ENCODE measurements at regions not wholly inside any gene's neighbourhood (a gene's known extent, or its start where the extent isn't known, plus 50 kb on each side); places are given as distances from the start of the nearest gene placed in this dataset.

DNA sequence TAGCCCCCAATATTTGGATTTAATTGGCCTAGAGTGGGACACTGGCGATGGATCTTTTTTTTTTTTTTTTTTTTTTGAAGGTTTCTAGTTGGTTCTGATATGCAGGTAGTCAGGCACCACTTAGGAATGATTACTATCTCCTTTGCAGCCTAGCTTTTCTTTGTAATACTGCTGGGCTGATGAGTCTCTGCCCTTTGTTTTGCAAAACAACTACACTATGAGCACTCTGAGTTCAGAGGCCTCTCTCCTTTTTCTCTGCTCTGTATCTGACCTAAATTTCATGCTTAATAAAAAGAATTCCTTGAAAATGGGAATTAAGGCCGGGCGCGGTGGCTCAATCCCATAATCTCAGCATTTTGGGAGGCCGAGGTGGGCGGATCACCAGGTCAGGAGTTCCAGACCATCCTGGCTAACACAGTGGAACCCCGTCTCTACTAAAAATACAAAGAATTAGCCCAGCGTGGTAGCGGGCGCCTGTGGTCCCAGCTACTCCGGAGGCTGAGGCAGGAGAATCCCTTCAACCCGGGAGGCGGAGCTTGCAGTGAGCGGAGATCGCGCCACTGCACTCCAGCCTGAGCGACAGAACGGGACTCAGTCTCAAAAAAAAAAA lies 1312.3 kb downstream of the FAM181B start:
- DNase-seq (ENCODE audit: low spot score) = no peak

DNA sequence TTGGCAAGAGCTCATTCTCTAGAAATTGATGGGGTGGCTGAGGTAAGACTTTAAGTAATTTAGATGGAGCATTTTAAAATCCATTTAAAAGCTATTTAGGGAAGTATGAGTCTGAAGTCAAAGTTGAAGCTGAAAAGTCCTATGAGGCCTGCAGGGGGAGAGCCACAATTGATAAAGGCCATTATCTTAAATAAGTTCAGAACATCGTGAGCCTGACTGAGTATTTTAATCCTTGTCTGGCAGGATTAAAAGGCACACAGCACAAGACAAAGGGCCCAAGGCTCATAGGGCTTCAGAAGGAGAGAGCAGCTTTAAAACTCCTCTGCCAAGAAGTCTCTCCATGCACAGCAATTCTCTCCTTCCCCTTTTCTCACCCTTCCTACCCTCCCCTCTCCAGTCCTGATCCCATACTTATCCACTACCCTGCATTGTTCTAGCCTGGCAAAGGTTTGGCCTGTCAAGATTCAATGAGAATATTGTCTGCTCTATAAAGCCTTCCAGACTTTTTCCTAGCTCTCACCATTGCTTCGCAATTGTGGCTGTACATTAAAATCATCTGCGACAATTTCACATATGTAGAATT lies 1312.9 kb downstream of the FAM181B start:
- DNase-seq (ENCODE audit: low spot score) = no peak

DNA sequence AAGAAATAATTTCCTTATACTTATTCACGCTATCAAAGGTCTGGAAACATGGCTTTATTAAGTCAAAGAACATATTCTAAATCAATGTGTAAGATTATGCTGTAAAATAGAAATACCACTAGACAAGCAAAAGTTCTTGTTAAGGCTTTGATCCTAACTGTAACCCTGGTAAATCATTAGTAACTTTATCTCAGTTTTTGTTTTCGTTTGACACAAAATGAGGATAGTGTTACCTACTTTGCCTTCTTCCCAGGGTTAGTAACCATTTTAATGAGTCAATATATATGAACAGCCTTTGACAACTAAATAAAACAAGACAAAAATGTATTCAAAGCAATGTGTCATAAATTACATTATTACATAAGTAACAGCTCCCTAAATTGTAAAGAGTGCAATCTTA lies 1336.3 kb downstream of the FAM181B start:
- no peak for DNase-seq (ENCODE audit: low spot score)

DNA sequence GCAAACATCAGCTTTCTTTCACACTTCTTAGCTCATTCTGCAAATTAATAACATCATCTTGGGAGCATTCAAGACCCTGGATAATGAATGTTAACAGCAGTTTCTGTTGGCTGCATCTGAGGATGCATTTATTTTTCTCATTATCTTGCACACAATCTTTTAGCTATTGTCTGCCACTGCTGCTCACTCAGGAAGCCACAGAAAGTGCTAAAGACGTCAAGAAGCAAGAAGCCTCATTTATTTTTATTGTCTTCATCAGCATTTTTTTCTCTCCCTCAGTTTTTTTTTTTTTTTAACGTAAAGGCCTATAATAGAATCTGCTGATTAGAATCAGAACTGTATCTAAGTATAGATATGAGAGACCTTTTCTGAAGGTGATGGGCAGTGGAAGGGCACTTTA lies 1339.4 kb downstream of the FAM181B start:
- no peak for DNase-seq (ENCODE audit: low spot score)

DNA sequence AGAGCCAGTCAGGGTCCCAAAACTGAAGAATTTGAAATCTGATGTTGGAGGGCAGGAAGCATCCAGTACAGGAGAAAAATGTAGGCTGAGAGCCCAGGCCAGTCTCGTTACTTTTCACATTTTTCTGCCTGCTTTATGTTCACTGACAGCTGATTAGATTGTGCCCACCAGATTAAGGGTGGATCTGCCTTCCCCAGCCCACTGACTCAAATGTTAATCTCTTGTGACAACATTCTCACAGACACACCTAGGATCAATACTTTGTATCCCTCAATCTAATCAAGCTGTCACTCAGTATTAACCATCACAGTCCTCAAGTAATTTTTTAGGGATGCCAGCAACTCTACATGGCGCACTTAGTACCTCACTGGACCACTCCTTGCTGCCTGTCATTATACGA lies 1345.3 kb downstream of the FAM181B start:
- DNase-seq (ENCODE audit: low spot score) = no peak

DNA sequence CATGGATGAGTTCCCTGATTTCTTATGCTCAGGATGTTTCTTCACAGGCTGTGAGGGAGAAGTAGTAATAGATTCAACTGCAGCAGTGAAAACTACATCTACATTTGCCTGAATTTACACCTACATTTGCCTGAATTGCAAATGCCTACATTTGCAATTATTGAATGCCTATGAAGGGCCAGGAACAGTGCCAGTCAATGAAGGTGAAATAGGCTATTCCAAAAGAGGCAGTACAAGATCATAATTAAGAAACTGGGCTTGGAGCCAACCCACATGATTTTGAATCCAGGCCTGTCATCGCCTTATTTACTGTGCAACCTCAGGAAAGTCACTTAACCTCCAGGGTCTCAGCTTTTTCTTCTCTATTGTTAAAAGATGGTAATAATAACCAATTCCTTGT lies 1353.3 kb downstream of the FAM181B start:
- DNase-seq (ENCODE audit: low spot score) = no peak

DNA sequence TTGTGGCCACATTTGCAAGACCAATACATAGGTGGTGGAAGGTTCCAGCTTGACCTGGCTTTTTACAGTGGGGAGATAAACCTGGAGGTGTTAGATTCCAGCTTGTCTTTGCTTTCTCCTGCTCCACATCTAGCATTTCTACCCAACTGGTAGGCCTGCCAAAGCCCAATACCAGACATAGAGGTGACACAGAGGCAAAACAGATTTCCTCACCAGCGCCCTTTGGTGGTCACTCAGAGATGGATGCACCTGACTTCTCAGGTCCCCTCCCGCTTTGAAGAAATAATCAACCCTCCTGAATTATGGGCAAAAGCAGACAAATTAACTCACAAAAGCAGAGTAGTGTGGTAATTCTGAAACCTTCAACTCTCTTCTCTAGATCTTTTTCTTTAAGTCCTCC lies 1356.2 kb downstream of the FAM181B start:
- DNase-seq (ENCODE audit: low spot score) = no peak

DNA sequence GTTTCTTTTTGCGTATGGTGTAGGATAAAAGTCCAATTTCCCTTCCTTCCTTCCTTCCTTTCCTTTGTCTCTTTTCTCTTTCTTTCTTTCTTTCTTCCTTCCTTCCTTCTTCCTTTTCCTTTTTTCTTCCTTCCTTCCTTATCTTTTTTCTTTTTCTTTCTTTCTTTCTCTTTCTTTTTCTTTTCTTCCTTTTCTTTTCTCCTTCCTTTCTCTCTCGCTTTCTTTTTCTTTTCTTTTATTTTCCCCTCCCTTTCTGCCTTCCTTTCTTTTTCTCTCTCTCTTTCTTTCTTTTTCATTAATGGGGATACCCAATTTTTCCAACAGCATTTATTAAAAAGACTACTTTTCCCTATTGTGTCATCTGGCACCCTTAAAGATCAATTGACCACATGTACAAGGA lies 1359.7 kb downstream of the FAM181B start:
- DNase-seq (ENCODE audit: low spot score) = no peak

DNA sequence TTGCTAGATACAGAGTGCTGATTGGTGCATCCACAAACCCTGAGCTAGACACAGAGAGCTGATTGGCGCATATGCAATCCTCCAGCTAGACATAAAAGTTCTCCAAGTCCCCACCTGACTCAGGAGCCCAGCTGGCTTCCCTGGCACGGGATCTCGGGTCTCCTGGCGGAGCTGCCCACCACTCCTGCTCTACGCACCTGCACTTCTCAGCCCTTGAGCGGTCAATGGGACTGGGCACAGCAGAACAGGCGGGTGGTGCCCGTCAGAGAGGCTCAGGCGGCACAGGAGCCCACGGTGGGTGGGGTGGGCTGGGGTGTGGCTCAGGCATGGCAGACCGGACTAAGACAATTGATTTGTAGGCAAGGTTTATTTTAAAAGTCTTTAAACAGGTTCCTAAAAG lies 1365.5 kb downstream of the FAM181B start:
- no peak for DNase-seq (ENCODE audit: low spot score)

DNA sequence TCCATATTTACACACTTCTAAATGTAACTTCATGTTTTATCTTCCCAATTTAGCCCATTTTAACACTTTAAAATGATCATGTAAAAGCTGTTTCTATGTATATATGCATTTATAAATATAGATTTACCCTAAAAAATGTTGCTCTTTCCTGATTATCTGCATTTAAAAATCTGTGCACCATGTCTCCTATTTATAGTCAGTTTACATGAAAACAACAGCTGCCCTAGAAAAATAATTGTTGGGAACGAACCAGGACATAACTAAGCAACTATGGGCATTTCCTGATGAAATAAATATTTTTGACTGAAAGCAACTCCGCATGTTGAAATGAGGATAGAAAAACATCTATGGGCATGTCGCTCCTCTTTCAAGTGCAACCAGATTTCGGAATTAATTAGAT lies 1368.2 kb downstream of the FAM181B start:
- DNase-seq (ENCODE audit: low spot score) = no peak

DNA sequence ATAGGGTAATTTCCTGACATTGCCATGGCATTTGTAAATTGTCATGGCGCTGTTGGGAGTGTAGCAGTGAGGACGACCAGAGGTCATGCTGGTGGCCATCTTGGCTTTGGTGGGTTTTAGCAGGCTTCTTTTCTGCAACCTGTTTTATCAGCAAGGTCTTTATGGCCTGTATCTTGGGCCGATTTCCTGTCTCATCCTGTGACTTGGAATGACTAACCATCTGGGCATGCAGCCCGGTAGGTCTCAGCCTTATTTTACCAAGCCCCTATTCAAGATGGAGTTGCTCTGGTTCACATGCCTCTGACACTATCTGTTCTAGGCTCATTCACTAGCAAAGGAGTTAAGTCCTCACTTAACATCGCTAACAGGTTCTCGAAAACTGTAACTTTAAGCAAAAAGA lies 1374.2 kb downstream of the FAM181B start:
- DNase-seq (ENCODE audit: low spot score) = no peak

DNA sequence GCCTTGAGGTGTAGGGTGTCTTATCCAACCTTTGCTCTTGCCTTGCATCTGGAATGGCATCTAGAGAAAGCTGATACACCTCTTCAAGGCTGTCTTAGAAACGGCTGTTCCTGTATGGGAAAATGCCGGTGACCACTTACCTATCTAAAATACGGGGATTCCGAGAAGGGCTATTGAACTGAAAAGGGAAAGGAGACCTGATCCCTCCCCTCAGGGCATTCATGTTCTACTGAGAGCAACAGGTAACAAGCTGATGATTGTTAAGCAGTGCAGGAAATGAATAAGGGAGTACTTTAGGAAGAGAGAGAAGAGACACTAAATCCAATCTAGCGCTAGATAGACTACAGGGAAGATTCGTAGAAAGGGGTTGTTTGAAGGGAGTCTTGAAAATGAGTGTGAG lies 1388.1 kb downstream of the FAM181B start:
- DNase-seq (ENCODE audit: low spot score) = no peak

DNA sequence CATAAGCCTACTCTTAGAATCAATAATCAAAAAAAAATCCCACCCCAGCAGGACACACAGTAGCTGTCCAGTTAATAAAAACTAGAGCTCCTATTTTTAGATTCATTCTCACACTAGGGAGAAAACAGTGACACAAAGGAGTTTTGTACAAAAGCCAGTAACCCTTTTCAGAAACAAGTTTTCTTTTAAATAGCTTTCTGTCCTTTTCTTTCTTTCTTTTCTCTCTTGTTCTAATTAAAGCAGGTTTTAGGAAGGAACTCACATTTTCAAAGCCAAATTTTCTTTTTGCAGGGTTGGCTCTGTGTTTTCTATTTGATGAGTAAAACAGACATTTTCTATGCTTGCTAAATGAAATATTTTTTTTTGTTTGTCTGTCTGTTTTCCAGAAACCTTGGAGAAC lies 1390.7 kb downstream of the FAM181B start:
- no peak for DNase-seq (ENCODE audit: low spot score)

DNA sequence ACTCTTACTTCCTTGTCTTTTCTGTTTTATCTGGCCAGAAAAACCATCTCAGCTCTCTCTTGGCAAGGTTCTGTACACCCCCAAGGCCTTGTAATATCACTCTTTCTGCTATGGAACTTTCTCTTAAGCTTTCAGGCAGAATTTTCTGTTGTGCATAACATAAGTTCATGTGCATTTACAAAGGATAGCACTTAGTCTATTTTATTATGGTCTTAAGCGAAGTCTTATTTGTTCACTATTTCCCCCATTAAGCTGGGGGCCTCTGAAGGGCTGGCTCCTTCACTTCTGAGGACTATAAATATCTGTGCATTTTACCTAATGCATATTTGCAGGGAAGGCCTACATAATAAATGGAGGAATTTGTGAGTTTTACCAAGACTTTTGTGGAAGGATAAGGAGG lies 1393.4 kb downstream of the FAM181B start:
- DNase-seq (ENCODE audit: low spot score) = no peak

DNA sequence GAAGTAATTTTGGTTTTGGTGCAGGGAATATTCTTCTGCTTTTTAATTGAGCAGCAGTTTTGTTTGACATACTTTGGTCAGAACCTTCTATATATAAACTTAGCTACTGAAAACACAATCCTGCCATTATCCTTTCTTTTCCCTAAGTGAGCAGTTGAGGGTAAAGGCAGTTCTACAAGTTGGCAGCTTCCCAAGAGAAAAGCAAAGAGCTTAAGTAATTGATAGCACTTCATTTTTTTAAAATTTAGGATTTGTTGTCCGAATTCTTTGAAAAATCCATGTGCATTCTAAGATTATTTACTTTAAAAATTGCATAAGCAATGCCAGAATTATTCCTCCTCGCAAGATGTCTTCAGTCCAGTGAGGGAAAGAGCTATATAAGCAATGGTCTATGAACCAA lies 1394.1 kb downstream of the FAM181B start:
- no peak for DNase-seq (ENCODE audit: low spot score)

DNA sequence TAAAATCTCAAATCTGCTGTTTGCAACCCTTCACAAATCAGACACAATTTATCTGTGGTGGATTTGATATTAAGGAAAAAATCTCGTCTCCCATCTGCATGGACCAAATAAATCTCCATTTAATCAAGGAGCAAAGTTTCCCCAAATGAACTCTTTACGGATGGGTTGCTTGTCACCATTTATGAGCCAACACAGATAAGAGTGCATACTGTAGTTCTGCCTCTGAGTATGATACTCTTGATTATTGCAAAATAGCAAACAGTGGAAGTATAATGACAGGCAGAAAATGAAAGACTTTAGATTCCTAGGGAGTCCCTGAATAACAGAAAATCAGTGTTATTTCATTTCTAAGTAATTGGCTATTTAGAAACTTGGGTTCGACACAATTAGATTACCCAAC lies 1395.9 kb downstream of the FAM181B start:
- no peak for DNase-seq (ENCODE audit: low spot score)

DNA sequence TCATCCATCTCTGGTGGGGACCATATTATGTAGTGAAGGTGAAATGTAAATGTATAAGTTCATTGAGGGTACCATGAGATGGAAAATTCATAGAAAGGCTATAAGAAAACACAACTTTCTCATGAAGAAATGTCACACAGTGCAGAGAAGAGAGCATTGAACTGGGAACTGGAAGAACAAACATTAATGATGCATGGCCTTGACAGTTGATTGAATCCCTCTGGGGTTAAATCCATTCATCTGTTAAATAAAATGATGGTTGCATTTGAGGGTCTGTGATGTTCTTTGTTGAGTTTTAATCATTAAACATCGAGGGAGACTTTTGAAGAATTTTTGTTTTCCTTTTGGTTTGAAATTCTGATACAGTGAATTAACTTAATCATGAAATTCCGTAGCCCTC lies 1401.4 kb downstream of the FAM181B start:
- no peak for DNase-seq (ENCODE audit: low spot score)

DNA sequence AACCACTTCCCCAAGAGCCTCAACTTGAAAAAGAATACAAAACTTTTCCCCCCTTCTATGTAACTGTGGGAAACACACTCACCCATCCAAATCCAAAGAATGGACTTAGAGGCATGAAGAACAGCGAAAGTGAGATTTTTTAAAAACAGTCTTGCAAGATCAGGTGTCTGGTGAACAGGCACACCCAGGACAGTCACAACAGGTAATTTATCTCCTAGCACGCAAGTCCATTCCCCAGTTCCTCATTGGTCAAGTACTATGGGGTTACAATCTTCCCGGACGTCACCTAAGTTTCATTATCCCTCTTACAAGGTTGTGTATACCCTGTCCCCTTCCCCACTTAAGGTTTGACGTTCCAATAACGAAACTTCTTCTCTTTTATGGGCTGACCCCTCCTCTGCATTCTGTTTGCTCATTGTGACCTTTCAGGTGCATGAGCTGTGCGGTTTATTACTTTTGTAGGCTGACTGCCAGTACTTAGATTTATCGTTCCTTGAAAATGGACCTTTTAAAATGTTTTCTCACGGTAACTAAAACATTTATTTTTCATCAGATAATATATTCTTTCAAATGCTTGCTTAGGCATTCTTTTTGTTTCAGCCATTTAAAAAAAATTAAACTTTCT lies 1401.9 kb downstream of the FAM181B start:
- no peak for DNase-seq (ENCODE audit: low spot score)

DNA sequence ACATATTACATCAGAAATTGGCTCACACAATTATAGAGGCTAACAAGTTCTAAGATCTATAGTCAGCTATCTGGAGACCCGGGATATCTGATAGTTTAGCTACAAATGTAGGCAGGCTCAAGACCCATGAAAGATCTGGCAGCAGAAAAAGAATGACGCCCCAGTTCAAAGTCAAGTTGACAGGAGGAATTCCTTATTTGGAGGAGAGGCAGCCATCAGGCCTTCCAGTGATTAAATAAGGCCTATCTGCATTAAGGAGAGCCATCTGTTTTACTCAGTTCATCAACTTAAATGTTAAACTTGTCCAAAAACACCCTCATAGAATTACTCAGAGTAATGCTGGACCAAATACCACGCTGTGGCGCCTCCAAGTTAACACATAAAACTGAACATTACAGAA lies 1402.6 kb downstream of the FAM181B start:
- no peak for DNase-seq (ENCODE audit: low spot score)

DNA sequence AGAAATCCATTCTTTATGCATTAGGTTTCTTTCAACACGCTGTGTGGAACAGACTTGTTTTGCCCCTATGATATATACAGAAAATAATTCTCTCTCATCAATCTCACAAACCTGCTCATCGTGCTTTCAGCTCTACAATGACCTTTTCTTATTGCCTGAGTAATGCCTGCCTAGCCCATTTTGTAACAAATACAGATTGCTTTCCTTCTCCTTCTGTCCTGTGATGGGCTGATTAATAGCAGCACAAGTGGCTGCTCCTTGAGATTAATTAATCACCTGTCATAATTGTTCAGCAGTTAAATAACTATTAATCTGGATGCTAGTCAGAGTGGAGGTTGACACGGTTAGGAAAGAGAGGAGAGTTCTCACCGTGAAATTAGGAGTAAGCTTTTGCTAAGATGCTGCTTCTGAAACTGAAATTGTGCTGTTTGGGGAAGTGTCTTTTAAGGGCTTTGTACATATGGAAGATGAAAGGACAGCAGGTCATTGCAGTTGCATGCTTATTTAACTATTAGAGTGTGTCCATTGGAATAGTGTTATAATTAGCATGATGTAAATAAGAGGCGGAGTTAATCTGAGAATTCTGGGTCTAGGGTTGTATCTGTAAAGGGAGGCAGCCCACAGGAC lies 1430.5 kb downstream of the FAM181B start:
- DNase-seq (ENCODE audit: low spot score) = no peak

DNA sequence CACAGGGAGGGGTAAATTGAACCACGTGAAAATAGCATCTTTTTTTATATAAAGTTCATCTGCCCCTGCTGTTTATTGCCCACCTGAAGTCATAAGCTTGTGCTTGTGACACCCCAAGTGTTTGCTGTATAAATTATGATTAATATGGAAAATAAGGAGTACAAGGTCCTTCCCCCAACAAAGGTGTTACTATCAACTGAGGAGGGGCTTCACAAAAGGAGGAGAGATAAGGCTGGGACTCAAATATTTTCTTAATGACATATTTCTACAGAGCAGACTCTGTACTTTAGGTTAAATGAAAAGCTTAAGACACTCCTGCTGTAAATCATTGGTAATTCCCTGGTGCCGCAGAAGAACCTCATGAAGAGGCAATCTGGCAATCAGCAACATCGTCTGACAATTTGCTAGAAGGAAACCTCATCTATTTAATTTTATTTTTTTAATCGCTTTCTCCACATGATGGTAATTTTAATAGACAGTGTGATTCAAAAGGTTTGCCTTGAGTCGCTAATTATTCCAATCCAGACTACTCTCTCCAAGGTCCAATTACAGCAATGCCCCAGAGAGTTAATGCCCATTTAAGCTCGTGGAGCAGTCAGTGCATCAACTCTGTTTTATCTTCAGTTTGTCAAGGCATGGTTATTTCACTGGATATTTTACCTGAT lies 1432.4 kb downstream of the FAM181B start:
- no peak for DNase-seq (ENCODE audit: low spot score)

DNA sequence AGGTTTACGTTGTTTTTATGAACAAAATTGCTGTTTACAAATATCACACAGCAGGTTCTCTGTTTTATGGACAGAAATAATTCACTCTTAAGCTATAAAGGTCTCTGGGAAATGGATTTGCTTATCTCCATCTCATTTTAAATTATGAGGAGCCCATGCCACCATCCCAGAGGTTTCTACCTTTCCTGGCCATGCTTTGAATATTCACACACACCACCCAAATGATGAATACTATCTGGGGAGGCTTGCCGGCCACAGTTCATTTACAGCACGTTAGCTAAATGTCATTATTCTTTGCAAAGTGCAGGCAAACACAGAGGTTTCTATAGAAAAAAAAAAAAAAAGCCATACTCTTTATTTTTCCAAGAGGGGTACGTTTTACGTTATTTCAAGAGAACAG lies 1446.7 kb downstream of the FAM181B start:
- DNase-seq (ENCODE audit: low spot score) = no peak

DNA sequence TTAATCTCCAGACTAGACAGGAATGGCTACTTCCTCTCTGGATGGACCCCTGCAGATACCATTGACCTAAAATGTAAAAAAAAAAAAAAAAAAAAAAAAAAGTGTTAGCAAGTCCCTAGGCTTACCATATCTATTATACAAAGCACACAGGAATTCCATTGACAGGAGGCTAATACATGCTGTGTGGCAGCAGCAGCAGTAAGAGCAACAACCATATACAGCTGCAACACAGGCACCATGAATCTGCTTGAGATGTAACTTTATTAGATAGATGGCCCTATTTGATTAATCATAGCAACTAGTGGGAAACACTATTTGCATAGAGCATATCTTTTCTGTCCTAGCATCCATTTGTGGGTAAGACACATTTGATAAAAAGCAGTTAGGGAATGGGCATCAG lies 1447.1 kb downstream of the FAM181B start:
- DNase-seq (ENCODE audit: low spot score) = no peak

All from HuH-7 (cell line).